RCC 7860 (cell line): ENCODE measurements at regions not wholly inside any gene's neighbourhood (a gene's known extent, or its start where the extent isn't known, plus 50 kb on each side); places are given as distances from the start of the nearest gene placed in this dataset.

Experiments
- DNase-seq: peaks from one replicate; pipeline ENCODE4 v3.0.0-alpha.2; 2015; ENCODE audit warnings: low spot score
- FAIRE-seq: peaks from 2 replicates; lab custom pipeline; 2012; peaks lifted over from hg19 to GRCh38; lab: Jason Lieb, UNC

- FAIRE-seq = no peak
Measured at GRCh38 chr4:3818371-3818770, 52.2 kb downstream of the ADRA2C start.

GRCh38 chr4:3819210-3819919 is 53.2 kb downstream of the ADRA2C start:
- DNase-seq = no peak
- no peak for FAIRE-seq

More at GRCh38 chr4:3818371-3818770, 52.2 kb downstream of the ADRA2C start:
- no peak for DNase-seq

GRCh38 chr4:3820016-3820805 is 54.0 kb downstream of the ADRA2C start:
- DNase-seq (no peak), FAIRE-seq (no peak)

GRCh38 chr4:3820806-3821579 is 54.8 kb downstream of the ADRA2C start:
- FAIRE-seq = no peak
- no peak for DNase-seq

GRCh38 chr4:3821580-3822229 is 55.5 kb downstream of the ADRA2C start:
- no peak for DNase-seq
- FAIRE-seq = no peak

- FAIRE-seq = no peak
- no peak for DNase-seq
Measured at GRCh38 chr4:3822230-3822947, 56.2 kb downstream of the ADRA2C start.

GRCh38 chr4:3823496-3824341 is 57.5 kb downstream of the ADRA2C start:
- DNase-seq (no peak), FAIRE-seq (no peak)

GRCh38 chr4:3824521-3825270 is 58.5 kb downstream of the ADRA2C start:
- DNase-seq (no peak), FAIRE-seq (no peak)

- DNase-seq = no peak
- FAIRE-seq = no peak
Measured at GRCh38 chr4:3825530-3825929, 59.3 kb downstream of the ADRA2C start.

GRCh38 chr4:3826247-3827172 is 60.3 kb downstream of the ADRA2C start:
- FAIRE-seq = no peak
- no peak for DNase-seq

GRCh38 chr4:3827616-3828492 is 61.7 kb downstream of the ADRA2C start:
- DNase-seq = no peak
- no peak for FAIRE-seq

- FAIRE-seq = no peak
- DNase-seq = no peak
Measured at GRCh38 chr4:3828546-3828945, 62.4 kb downstream of the ADRA2C start.

- DNase-seq = no peak
- no peak for FAIRE-seq
Measured at GRCh38 chr4:3829211-3829955, 63.2 kb downstream of the ADRA2C start.

- no peak for FAIRE-seq
- no peak for DNase-seq
Measured at GRCh38 chr4:3829956-3830773, 64.0 kb downstream of the ADRA2C start.
